Common myeloid progenitor, CD34-positive (primary cell): ENCODE measurements at regions not wholly inside any gene's neighbourhood (a gene's known extent, or its start where the extent isn't known, plus 50 kb on each side); places are given as distances from the start of the nearest gene placed in this dataset.

Source experiments
- CTCF ChIA-PET: fragments of 350-600 bp; sonication (Branson Sonifier 250); formaldehyde crosslinking; loops from one replicate; lab custom pipeline; 2021; ENCODE audit warnings: antibody characterized with exemption; lab: Charles Lee
- POLR2A ChIA-PET: fragments of 350-600 bp; sonication (Branson Sonifier 250); formaldehyde crosslinking; loops from one replicate; lab custom pipeline; 2021; ENCODE audit warnings: antibody characterized with exemption; lab: Charles Lee
- DNase-seq, 3 donors: peaks; one replicate each; pipeline versions ENCODE4 v3.0.0 to v3.0.0-alpha.2; 2013
- H3K27ac ChIP-seq, 2 experiments: 1 replicate in 1 of 2; 2 replicates in 1 of 2; pipeline ENCODE4 v1.7.0; 2013; ENCODE audit warnings: inconsistent platforms in 2 of 2, low read length in 2 of 2, mild to moderate bottlenecking in 2 of 2, low read depth in 1 of 2, moderate library complexity in 1 of 2; ENCODE audit not compliant: severe bottlenecking in 2 of 2, insufficient read depth in 1 of 2, poor library complexity in 1 of 2
- H3K27me3 ChIP-seq, 5 experiments: replicated peaks in 2 of 5; 1 replicate in 3 of 5; 2 replicates in 2 of 5; pipeline versions ENCODE4 v1.6.1 to v1.7.0; 2013; ENCODE audit warnings: low read length in 4 of 5, mild to moderate bottlenecking in 2 of 5, moderate library complexity in 2 of 5, inconsistent platforms in 1 of 5; ENCODE audit not compliant: insufficient read depth in 5 of 5, control insufficient read depth in 4 of 5
- H3K36me3 ChIP-seq, 4 experiments: 1 replicate in 2 of 4; 2 replicates in 2 of 4; pipeline versions ENCODE4 v1.6.1 to v1.7.0; 2013; ENCODE audit warnings: low read length in 3 of 4, control low read depth in 1 of 4, mild to moderate bottlenecking in 1 of 4; ENCODE audit not compliant: control insufficient read depth in 4 of 4, insufficient read depth in 4 of 4
- H3K4me1 ChIP-seq, 4 experiments: 1 replicate in 3 of 4; 2 replicates in 1 of 4; pipeline versions ENCODE4 v1.6.1 to v1.7.1; 2013; ENCODE audit warnings: low read length in 3 of 4, mild to moderate bottlenecking in 3 of 4, control low read depth in 1 of 4, inconsistent platforms in 1 of 4, moderate library complexity in 1 of 4; ENCODE audit not compliant: control insufficient read depth in 4 of 4, insufficient read depth in 4 of 4; ENCODE audit errors: control extremely low read depth in 1 of 4
- H3K4me3 ChIP-seq, 7 experiments: 1 replicate in 4 of 7; 2 replicates in 3 of 7; pipeline versions ENCODE4 v1.5.1 to v1.7.0; 2013; ENCODE audit warnings: mild to moderate bottlenecking in 7 of 7, low read length in 6 of 7, moderate library complexity in 6 of 7, inconsistent platforms in 2 of 7, low read depth in 2 of 7, control low read depth in 1 of 7; ENCODE audit not compliant: insufficient read depth in 4 of 7, control insufficient read depth in 1 of 7; ENCODE audit errors: extremely low read depth in 1 of 7
- H3K9me3 ChIP-seq, 5 experiments: 1 replicate in 4 of 5; 2 replicates in 1 of 5; pipeline versions ENCODE4 v1.6.1 to v1.7.1; 2013; ENCODE audit warnings: low read length in 4 of 5, mild to moderate bottlenecking in 2 of 5, inconsistent platforms in 1 of 5, low read depth in 1 of 5, moderate library complexity in 1 of 5; ENCODE audit not compliant: control insufficient read depth in 4 of 5, insufficient read depth in 2 of 5; ENCODE audit errors: control extremely low read depth in 1 of 5
- WGBS: methylation state at CpG from one replicate; pipeline ENCODE4 v1.1.5; 2013; ENCODE audit not compliant: insufficient coverage; 5-methylcytosine and 5-hydroxymethylcytosine counted together

GRCh38 chr7:8314566-8314965 lies 52.6 kb upstream of the ICA1 start:
- 100% methylated on average over 1 of the region's 1 CpG for WGBS
- CTCF ChIA-PET = no interaction called here
- POLR2A ChIA-PET = no interaction called here

DNA sequence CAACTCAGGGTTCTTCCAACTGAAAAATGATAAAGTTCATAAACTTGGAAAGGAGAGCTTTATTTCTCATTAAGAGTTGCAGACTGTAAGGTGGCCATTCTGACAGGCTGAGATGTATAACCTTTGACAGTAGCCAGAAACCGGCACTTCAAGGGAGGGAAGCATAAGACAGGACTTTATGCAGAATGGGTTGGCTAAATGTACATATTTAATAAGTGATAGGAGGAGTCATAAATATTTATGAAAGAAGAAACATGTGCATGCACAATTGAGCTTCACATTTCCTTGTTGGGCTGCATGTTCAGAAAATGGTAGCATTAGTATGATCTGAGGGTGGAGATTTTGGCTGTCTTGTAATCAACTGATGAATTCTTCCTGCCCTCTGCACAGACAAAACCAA lies 57.1 kb upstream of the ICA1 start:
- POLR2A ChIA-PET = no interaction called here

More at GRCh38 chr7:8314566-8314965, 52.6 kb upstream of the ICA1 start:
- peaks cover 2 to 19% (median 7%) of the 10 kb centered on the region in 5 experiments for H3K9me3 ChIP-seq
- no peaks in the 10 kb centered on the region for H3K27me3 ChIP-seq
- H3K4me3 ChIP-seq = no peak overlapping the region
- DNase-seq = no peak
- H3K36me3 ChIP-seq = no peaks in the 10 kb centered on the region
- no peaks in the 10 kb centered on the region for H3K4me1 ChIP-seq
- H3K27ac ChIP-seq = no peak overlapping the region

DNA sequence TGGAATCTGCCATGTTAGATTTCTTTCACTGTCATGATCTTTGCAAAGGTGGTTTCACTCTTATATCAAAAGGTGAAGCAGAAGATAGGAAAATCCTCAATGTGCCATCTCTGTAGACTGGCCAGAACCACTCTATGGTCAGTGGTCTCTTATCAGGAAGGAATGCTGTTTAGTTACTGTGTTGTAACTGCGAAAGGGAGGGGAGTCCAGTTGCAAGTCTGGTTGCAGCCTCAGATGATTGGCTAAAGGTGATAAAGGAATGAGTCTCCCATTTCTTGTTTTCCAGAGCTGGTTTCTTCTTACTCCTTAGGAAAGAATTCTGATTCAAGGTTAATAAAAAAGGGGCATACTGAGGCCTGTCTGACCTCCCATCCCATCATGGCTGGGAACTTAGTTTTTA lies 58.2 kb upstream of the ICA1 start:
- no peak overlapping the region for H3K4me3 ChIP-seq
- peaks cover 0 to 2% (median 0%) of the 10 kb centered on the region in 5 experiments for H3K27me3 ChIP-seq
- WGBS = 100% methylated on average over 1 of the region's 1 CpG
- H3K27ac ChIP-seq = no peak overlapping the region
- no peaks in the 10 kb centered on the region for H3K36me3 ChIP-seq
- H3K4me1 ChIP-seq = no peaks in the 10 kb centered on the region
- CTCF ChIA-PET = no interaction called here
- POLR2A ChIA-PET = no interaction called here
- no peak for DNase-seq
- H3K9me3 ChIP-seq = peaks cover 0 to 12% (median 3%) of the 10 kb centered on the region in 5 experiments

More for the DNA sequence above, 57.1 kb upstream of the ICA1 start:
- Histone ChIP-seq H3K9me3 (peaks cover 0 to 14% (median 3%) of the 10 kb centered on the region in 5 experiments), H3K4me3 (no peak overlapping the region), H3K27ac (no peak overlapping the region), H3K27me3 (peaks cover 0 to 2% (median 0%) of the 10 kb centered on the region in 5 experiments), H3K36me3 (no peaks in the 10 kb centered on the region), H3K4me1 (no peaks in the 10 kb centered on the region)
- 86% methylated on average over 1 of the region's 1 CpG for WGBS
- CTCF ChIA-PET = no interaction called here
- DNase-seq = no peak

DNA sequence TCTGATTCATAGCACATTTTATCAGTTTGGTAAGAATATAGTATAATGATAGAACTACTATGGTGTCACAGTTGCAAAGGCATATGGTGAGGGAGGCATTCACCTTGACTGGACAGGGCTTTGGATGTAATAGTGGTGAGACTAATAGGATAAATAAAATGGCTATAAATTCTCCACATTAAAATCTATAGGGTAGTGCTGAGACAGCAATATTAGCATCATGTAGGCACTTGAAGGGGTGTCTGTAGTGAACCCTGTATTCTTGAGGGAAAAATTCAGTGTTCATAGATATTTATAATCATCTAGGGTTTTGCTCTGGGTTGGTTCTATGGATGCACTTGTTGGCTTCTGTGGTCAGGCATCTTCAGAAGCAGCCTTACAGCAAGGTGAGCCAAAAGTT lies 59.3 kb upstream of the ICA1 start:
- POLR2A ChIA-PET = no interaction called here
- Histone ChIP-seq H3K27me3 (peaks cover 0 to 2% (median 0%) of the 10 kb centered on the region in 5 experiments), H3K36me3 (no peaks in the 10 kb centered on the region), H3K4me1 (no peaks in the 10 kb centered on the region), H3K4me3 (no peak overlapping the region), H3K9me3 (peaks cover 0 to 12% (median 3%) of the 10 kb centered on the region in 5 experiments), H3K27ac (no peak overlapping the region)
- no peak for DNase-seq
- CTCF ChIA-PET = no interaction called here

GRCh38 chr7:8322667-8323066 lies 60.7 kb upstream of the ICA1 start:
- WGBS = 88% methylated on average over 1 of the region's 1 CpG
- ChIA-PET CTCF (no interaction called here), POLR2A (no interaction called here)
- Histone ChIP-seq H3K4me3 (no peak overlapping the region), H3K27me3 (peaks cover 0 to 2% (median 0%) of the 10 kb centered on the region in 5 experiments), H3K4me1 (no peaks in the 10 kb centered on the region), H3K27ac (no peak overlapping the region), H3K36me3 (no peaks in the 10 kb centered on the region), H3K9me3 (peaks cover 0 to 12% (median 3%) of the 10 kb centered on the region in 5 experiments)
- DNase-seq = no peak

- H3K9me3 ChIP-seq = peaks cover 0 to 1% (median 0%) of the 10 kb centered on the region in 5 experiments
- no peak overlapping the region for H3K4me3 ChIP-seq
- WGBS = no CpG with 5 or more reads among the region's 1 CpG
- H3K27ac ChIP-seq = no peak overlapping the region
- peaks cover 0 to 2% (median 0%) of the 10 kb centered on the region in 5 experiments for H3K27me3 ChIP-seq
- CTCF ChIA-PET = no interaction called here
- POLR2A ChIA-PET = no interaction called here
- DNase-seq = peak in 1 of 3 donors; percentile 2
- H3K4me1 ChIP-seq = no peaks in the 10 kb centered on the region
- no peaks in the 10 kb centered on the region for H3K36me3 ChIP-seq
Measured at GRCh38 chr7:8325067-8325466, 63.1 kb upstream of the ICA1 start.

- Histone ChIP-seq H3K4me1 (no peaks in the 10 kb centered on the region), H3K27me3 (peaks cover 0 to under 1% (median 0%) of the 10 kb centered on the region in 5 experiments), H3K27ac (no peak overlapping the region), H3K4me3 (no peak overlapping the region), H3K36me3 (no peaks in the 10 kb centered on the region), H3K9me3 (no peaks in the 10 kb centered on the region)
- DNase-seq = no peak
- WGBS = 100% methylated on average over 1 of the region's 3 CpGs
- ChIA-PET POLR2A (no interaction called here), CTCF (interaction anchor here (1.5 kb wide), 1 partner anchor 11 kb away, joined by 4 read pairs; no protein-coding TSS in a partner anchor)
Measured at GRCh38 chr7:8327199-8327598, 65.2 kb upstream of the ICA1 start.
